ENCODE measurements at regions not wholly inside any gene's neighbourhood (a gene's known extent, or its start where the extent isn't known, plus 50 kb on each side); places are given as distances from the start of the nearest gene placed in this dataset.

DNA sequence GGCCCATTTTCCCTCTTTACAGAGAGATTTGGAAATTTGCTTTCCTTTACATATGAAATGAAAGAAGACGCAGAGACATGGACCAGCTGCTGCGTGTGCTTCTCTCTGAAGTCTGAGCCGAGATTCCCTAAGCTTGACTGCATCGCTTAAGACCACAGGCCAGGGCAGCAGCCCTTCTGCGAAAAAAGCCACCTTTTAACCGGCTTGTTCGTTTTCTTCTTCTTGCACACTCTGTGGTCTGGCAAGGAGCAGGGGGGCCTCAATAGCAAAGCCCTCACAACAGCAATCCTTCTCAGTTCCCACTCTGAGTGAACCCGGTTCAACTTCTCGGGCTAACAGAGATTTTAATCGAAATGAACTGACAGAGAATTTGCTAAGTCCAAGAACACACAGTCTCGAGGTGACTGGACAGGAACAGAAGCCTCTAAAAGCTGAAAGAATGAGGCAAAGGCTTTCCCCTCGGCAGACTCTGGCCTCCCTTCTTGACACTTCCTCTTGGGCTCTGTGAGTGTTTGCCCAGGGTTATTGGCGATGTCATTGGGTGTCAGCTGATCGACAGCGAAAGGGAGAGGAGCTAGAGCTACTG lies 512.9 kb upstream of the KLF4 start:
- H3K27me3 ChIP-seq: no peaks in the 10 kb centered on the region
- intact Hi-C loops (cut with DNase I): no loop called here
- no peaks in the 10 kb centered on the region for H3K9me3 ChIP-seq
- no peak overlapping the region for H3K4me3 ChIP-seq
- H3K36me3 ChIP-seq: no peaks in the 10 kb centered on the region
- peak overlapping the region; percentile 64 for H3K27ac ChIP-seq
- TF ChIP-seq POLR2AphosphoS5 (IDR thresholded peaks at IDR 0.05; ENCODE audit: insufficient read depth in 1 of 2, low read depth in 1 of 2): no peak
- TF ChIP-seq POLR2A (IDR thresholded peaks at IDR 0.05): no peak
- no peak for TF ChIP-seq CTCF (IDR thresholded peaks at IDR 0.05)
- H3K4me1 ChIP-seq: peaks cover 15% of the 10 kb centered on the region
- DNase-seq (ENCODE audit: extremely low spot score in 2 of 2): no peak

- intact Hi-C loops (cut with DNase I): no loop called here
- no peak overlapping the region for H3K27ac ChIP-seq
- H3K4me3 ChIP-seq: no peak overlapping the region
- H3K27me3 ChIP-seq: no peaks in the 10 kb centered on the region
- DNase-seq (ENCODE audit: extremely low spot score in 2 of 2): no peak
- no peaks in the 10 kb centered on the region for H3K36me3 ChIP-seq
- no peaks in the 10 kb centered on the region for H3K9me3 ChIP-seq
- peaks cover 15% of the 10 kb centered on the region for H3K4me1 ChIP-seq
- TF ChIP-seq CTCF (IDR thresholded peaks at IDR 0.05): no peak
- TF ChIP-seq POLR2A (IDR thresholded peaks at IDR 0.05): no peak
- no peak for TF ChIP-seq POLR2AphosphoS5 (IDR thresholded peaks at IDR 0.05; ENCODE audit: insufficient read depth in 1 of 2, low read depth in 1 of 2)
These were observed 511.7 kb upstream of the KLF4 start for GRCh38 chr9:108001237-108001636.

- TF ChIP-seq POLR2A (IDR thresholded peaks at IDR 0.05) (no peak), CTCF (IDR thresholded peaks at IDR 0.05) (no peak), POLR2AphosphoS5 (IDR thresholded peaks at IDR 0.05; ENCODE audit: insufficient read depth in 1 of 2, low read depth in 1 of 2) (no peak)
- Histone ChIP-seq H3K4me1 (peaks cover 15% of the 10 kb centered on the region), H3K9me3 (no peaks in the 10 kb centered on the region), H3K27me3 (no peaks in the 10 kb centered on the region), H3K4me3 (no peak overlapping the region), H3K27ac (no peak overlapping the region), H3K36me3 (no peaks in the 10 kb centered on the region)
- no peak for DNase-seq (ENCODE audit: extremely low spot score in 2 of 2)
- intact Hi-C loops (cut with DNase I): no loop called here
These were observed 510.3 kb upstream of the KLF4 start for GRCh38 chr9:107999890-108000289.

- no peak overlapping the region for H3K4me3 ChIP-seq
- no peaks in the 10 kb centered on the region for H3K36me3 ChIP-seq
- H3K27ac ChIP-seq: no peak overlapping the region
- no peak for DNase-seq (ENCODE audit: extremely low spot score in 2 of 2)
- no peak for TF ChIP-seq POLR2A (IDR thresholded peaks at IDR 0.05)
- TF ChIP-seq CTCF (IDR thresholded peaks at IDR 0.05): no peak
- TF ChIP-seq POLR2AphosphoS5 (IDR thresholded peaks at IDR 0.05; ENCODE audit: insufficient read depth in 1 of 2, low read depth in 1 of 2): no peak
- intact Hi-C loops (cut with DNase I): no loop called here
- no peaks in the 10 kb centered on the region for H3K9me3 ChIP-seq
- no peaks in the 10 kb centered on the region for H3K27me3 ChIP-seq
- H3K4me1 ChIP-seq: peaks cover 15% of the 10 kb centered on the region
These were observed 509.4 kb upstream of the KLF4 start for GRCh38 chr9:107999011-107999410.

DNA sequence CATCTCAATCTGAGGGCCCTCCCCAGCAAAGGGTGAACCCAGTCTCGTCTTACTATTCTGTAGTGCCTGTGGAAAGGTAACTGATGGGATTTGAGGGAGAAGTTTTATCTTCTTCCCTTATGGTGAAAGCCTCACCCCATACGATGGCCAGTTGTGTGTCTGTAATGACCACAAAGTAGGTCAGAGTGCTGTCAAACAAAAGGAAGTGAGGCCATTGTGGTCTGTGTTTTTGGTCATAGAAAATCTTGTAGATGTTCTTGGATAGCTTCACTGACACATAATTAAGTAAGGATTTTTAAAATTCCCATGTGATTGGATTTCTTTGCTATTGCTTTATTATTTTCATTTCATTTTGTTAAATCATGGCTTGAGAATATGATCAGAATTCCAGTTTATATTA lies 505.1 kb upstream of the KLF4 start:
- H3K27me3 ChIP-seq: no peaks in the 10 kb centered on the region
- no peaks in the 10 kb centered on the region for H3K36me3 ChIP-seq
- no peak overlapping the region for H3K27ac ChIP-seq
- intact Hi-C loops (cut with DNase I): no loop called here
- DNase-seq (ENCODE audit: extremely low spot score in 2 of 2): no peak
- H3K9me3 ChIP-seq: no peaks in the 10 kb centered on the region
- TF ChIP-seq POLR2AphosphoS5 (IDR thresholded peaks at IDR 0.05; ENCODE audit: insufficient read depth in 1 of 2, low read depth in 1 of 2) (no peak), POLR2A (IDR thresholded peaks at IDR 0.05) (no peak), CTCF (IDR thresholded peaks at IDR 0.05) (no peak)
- H3K4me1 ChIP-seq: no peaks in the 10 kb centered on the region
- H3K4me3 ChIP-seq: no peak overlapping the region

Data from vagina (tissue), 2 donors.